Prostate gland (tissue), 2 donors: ENCODE measurements at regions not wholly inside any gene's neighbourhood (a gene's known extent, or its start where the extent isn't known, plus 50 kb on each side); places are given as distances from the start of the nearest gene placed in this dataset.

ENCODE experiments used
- POLR2A ChIP-seq: fragments of 450-650 bp; IDR thresholded peaks from one replicate; pipeline ENCODE4 v1.6.1; 2016; ENCODE audit warnings: antibody characterized with exemption, mild to moderate bottlenecking
- POLR2AphosphoS5 ChIP-seq: sonication (generic); formaldehyde crosslinking; IDR thresholded peaks from one replicate; pipeline ENCODE4 v1.6.1; 2017; ENCODE audit warnings: antibody characterized with exemption
- TF ChIP-seq, protein P1 (sequence below), 4 experiments: fragments of 200-600 bp in 2 of 4; fragments of 450-650 bp in 2 of 4; sonication (generic) in 2 of 4; IDR thresholded peaks; 1 replicate in 3 of 4; 2 replicates in 1 of 4; pipeline ENCODE4 v1.5.1; 2016 to 2019; ENCODE audit warnings: antibody characterized with exemption in 4 of 4, mild to moderate bottlenecking in 2 of 4, moderate library complexity in 2 of 4

DNA sequence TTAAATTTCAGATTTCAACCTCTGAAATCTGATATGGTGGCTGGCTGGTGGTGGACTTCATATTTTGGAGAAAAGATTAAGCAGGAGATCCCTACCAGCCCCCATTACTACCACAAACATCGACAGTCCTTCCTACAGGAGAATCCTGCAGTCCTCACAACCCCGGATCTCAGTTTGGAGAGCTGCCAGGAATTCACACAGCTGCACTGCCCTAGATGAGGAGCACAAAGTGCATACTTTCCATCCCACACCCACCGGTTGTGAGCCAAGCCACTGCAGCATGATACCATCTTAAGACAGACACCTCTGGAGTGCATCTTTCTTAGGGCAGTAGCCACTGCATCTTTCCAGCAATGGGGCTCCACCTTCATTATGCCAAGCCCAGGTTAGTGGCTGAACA lies 185.5 kb upstream of the GPR149 start:
- TF ChIP-seq, protein P1, sequence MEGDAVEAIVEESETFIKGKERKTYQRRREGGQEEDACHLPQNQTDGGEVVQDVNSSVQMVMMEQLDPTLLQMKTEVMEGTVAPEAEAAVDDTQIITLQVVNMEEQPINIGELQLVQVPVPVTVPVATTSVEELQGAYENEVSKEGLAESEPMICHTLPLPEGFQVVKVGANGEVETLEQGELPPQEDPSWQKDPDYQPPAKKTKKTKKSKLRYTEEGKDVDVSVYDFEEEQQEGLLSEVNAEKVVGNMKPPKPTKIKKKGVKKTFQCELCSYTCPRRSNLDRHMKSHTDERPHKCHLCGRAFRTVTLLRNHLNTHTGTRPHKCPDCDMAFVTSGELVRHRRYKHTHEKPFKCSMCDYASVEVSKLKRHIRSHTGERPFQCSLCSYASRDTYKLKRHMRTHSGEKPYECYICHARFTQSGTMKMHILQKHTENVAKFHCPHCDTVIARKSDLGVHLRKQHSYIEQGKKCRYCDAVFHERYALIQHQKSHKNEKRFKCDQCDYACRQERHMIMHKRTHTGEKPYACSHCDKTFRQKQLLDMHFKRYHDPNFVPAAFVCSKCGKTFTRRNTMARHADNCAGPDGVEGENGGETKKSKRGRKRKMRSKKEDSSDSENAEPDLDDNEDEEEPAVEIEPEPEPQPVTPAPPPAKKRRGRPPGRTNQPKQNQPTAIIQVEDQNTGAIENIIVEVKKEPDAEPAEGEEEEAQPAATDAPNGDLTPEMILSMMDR (IDR thresholded peaks at IDR 0.05): no peak
- TF ChIP-seq POLR2A (no peak), POLR2AphosphoS5 (no peak)
